ENCODE measurements at regions not wholly inside any gene's neighbourhood (a gene's known extent, or its start where the extent isn't known, plus 50 kb on each side); places are given as distances from the start of the nearest gene placed in this dataset.

GRCh38 chr1:34436836-34437235 is 260.1 kb downstream of the C1orf94 start:
- Histone ChIP-seq H3F3A (ENCODE audit: insufficient read depth) (no peaks in the 10 kb centered on the region), H4K20me1 (ENCODE audit: low read depth, low read length) (no peaks in the 10 kb centered on the region), H3K4me2 (ENCODE audit: low read depth, low read length, poor library complexity, severe bottlenecking) (no peak overlapping the region), H3K36me3 (ENCODE audit: low read length) (no peaks in the 10 kb centered on the region), H3K27ac (ENCODE audit: low read depth, low read length) (no peak overlapping the region), H3K27me3 (ENCODE audit: low read length) (no peaks in the 10 kb centered on the region), H3K4me3 (ENCODE audit: insufficient read depth, low read length, poor library complexity, severe bottlenecking) (no peak overlapping the region), H3K79me2 (ENCODE audit: insufficient read depth, low read length) (no peaks in the 10 kb centered on the region), H3K9ac (ENCODE audit: low read length) (no peak overlapping the region), H3K9me3 (ENCODE audit: insufficient read depth, low read length) (no peaks in the 10 kb centered on the region), H3K9me2 (replicated peaks; ENCODE audit: insufficient read depth, low read length) (no peaks in the 10 kb centered on the region), H2AFZ (ENCODE audit: low read depth, low read length, severe bottlenecking) (no peak overlapping the region)
- TF ChIP-seq, protein P1, sequence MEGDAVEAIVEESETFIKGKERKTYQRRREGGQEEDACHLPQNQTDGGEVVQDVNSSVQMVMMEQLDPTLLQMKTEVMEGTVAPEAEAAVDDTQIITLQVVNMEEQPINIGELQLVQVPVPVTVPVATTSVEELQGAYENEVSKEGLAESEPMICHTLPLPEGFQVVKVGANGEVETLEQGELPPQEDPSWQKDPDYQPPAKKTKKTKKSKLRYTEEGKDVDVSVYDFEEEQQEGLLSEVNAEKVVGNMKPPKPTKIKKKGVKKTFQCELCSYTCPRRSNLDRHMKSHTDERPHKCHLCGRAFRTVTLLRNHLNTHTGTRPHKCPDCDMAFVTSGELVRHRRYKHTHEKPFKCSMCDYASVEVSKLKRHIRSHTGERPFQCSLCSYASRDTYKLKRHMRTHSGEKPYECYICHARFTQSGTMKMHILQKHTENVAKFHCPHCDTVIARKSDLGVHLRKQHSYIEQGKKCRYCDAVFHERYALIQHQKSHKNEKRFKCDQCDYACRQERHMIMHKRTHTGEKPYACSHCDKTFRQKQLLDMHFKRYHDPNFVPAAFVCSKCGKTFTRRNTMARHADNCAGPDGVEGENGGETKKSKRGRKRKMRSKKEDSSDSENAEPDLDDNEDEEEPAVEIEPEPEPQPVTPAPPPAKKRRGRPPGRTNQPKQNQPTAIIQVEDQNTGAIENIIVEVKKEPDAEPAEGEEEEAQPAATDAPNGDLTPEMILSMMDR (IDR thresholded peaks at IDR 0.05; ENCODE audit: insufficient read depth, low read length, poor library complexity, severe bottlenecking), result no peak
- no peak for TF ChIP-seq EZH2phosphoT487 (conservative IDR thresholded peaks at IDR 0.05; ENCODE audit: low read length)

DNA sequence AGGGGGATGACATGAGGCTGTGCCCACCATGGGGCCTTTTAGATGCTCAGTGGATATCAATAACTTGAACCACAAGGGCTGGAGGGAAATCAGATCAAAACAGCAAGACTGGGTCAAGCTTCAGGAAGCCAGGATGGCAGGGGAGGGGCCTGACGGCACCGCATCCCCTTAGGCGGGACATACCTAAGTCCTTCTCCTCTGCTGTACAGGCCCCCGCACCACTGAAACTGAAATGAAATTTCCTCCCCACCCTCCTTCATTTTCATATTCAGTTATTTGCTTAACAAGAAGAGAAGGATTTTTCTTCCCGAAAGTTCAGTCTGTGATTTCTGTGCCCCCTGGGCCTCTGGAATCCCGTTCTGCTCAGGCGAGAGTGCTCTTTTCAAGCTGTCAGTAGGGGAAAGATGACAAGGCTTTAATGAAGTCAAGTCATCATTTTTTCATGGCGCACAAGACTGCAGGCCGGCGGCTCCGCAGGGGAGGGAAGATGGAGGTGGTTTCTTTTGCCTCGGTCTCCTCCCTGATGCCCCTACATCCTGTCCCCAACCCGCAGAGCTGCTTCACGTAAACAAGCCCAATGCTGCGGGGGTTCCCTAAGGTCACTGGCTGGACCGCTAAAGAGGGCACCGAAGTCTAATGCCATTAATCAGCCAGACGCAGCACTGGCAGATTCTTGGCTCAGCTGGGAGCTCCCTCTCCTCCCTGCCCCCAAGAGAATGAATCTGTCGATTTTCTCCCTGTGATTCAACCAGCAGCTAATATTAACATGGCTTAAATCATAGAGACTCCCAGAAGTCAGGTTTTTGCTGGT is 264.8 kb downstream of the C1orf94 start:
- TF ChIP-seq, protein P1 (IDR thresholded peaks at IDR 0.05; ENCODE audit: insufficient read depth, low read length, poor library complexity, severe bottlenecking), result no peak
- no peak for TF ChIP-seq EZH2phosphoT487 (conservative IDR thresholded peaks at IDR 0.05; ENCODE audit: low read length)
- Histone ChIP-seq H3F3A (ENCODE audit: insufficient read depth) (no peaks in the 10 kb centered on the region), H3K9me2 (replicated peaks; ENCODE audit: insufficient read depth, low read length) (no peaks in the 10 kb centered on the region), H3K27ac (ENCODE audit: low read depth, low read length) (no peak overlapping the region), H3K4me3 (ENCODE audit: insufficient read depth, low read length, poor library complexity, severe bottlenecking) (no peak overlapping the region), H3K27me3 (ENCODE audit: low read length) (no peaks in the 10 kb centered on the region), H2AFZ (ENCODE audit: low read depth, low read length, severe bottlenecking) (no peak overlapping the region), H3K4me2 (ENCODE audit: low read depth, low read length, poor library complexity, severe bottlenecking) (no peak overlapping the region), H3K36me3 (ENCODE audit: low read length) (no peaks in the 10 kb centered on the region), H4K20me1 (ENCODE audit: low read depth, low read length) (no peaks in the 10 kb centered on the region), H3K9me3 (ENCODE audit: insufficient read depth, low read length) (no peaks in the 10 kb centered on the region), H3K9ac (ENCODE audit: low read length) (no peak overlapping the region), H3K79me2 (ENCODE audit: insufficient read depth, low read length) (no peaks in the 10 kb centered on the region)

GRCh38 chr1:34444516-34444915 is 267.8 kb downstream of the C1orf94 start:
- Histone ChIP-seq H3K4me3 (ENCODE audit: insufficient read depth, low read length, poor library complexity, severe bottlenecking) (no peak overlapping the region), H3K9me2 (replicated peaks; ENCODE audit: insufficient read depth, low read length) (no peaks in the 10 kb centered on the region), H3F3A (ENCODE audit: insufficient read depth) (no peaks in the 10 kb centered on the region), H3K9me3 (ENCODE audit: insufficient read depth, low read length) (no peaks in the 10 kb centered on the region), H3K36me3 (ENCODE audit: low read length) (no peaks in the 10 kb centered on the region), H3K79me2 (ENCODE audit: insufficient read depth, low read length) (no peaks in the 10 kb centered on the region), H2AFZ (ENCODE audit: low read depth, low read length, severe bottlenecking) (no peak overlapping the region), H3K4me2 (ENCODE audit: low read depth, low read length, poor library complexity, severe bottlenecking) (no peak overlapping the region), H4K20me1 (ENCODE audit: low read depth, low read length) (no peaks in the 10 kb centered on the region), H3K27ac (ENCODE audit: low read depth, low read length) (no peak overlapping the region), H3K27me3 (ENCODE audit: low read length) (no peaks in the 10 kb centered on the region), H3K9ac (ENCODE audit: low read length) (no peak overlapping the region)
- no peak for TF ChIP-seq EZH2phosphoT487 (conservative IDR thresholded peaks at IDR 0.05; ENCODE audit: low read length)
- TF ChIP-seq, protein P1 (IDR thresholded peaks at IDR 0.05; ENCODE audit: insufficient read depth, low read length, poor library complexity, severe bottlenecking), result no peak

All from SU-DHL-6 (cell line).